Activated effector memory CD4-positive, alpha-beta T cell treated with anti-CD3 and anti-CD28 coated beads, Interleukin-2, amount 50 U/mL, for 16 hours (primary cell): ENCODE measurements at regions not wholly inside any gene's neighbourhood (a gene's known extent, or its start where the extent isn't known, plus 50 kb on each side); places are given as distances from the start of the nearest gene placed in this dataset.

Experiments
- DNase-seq: peaks from one replicate; pipeline ENCODE4 v3.0.0-alpha.2; 2020

DNA sequence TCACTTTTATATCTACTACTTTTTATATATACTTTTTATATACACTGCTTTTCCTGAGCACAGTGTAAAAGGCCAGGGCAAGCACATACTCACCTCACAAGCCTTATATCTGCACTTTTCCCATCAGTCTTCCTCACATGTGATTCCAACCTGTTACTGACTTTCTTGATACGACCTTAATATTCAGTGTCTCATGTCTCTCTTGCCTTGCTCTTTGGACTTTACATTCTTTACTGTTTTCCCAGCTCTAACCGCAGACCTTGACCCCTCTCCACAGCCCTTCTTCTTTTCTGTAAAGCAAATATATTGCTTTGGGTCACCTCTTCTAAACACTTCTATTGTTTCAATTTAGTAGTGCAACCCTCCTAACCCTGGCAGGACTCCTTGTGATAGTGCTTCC, 353.1 kb upstream of the ANO5 start:
- DNase-seq: no peak

DNA sequence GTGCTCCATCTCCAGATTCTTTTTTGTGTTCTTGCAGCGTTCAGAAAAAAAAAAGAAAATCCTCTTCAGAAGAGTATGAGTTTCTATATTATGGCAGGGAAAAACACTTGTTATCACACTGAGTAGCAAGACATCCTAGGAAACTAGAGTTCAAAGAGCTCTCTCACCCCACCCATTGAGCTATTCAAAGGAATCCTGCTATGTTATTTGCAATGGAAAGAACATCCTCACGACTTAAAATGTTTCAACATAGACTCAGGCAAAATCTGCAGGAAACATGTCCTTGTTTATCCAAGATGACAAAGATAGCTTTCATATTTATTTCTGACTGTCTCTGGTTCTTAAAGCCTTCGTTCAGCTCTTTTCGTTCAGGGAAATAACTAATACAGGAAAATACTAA, 331.6 kb upstream of the ANO5 start:
- no peak for DNase-seq

DNA sequence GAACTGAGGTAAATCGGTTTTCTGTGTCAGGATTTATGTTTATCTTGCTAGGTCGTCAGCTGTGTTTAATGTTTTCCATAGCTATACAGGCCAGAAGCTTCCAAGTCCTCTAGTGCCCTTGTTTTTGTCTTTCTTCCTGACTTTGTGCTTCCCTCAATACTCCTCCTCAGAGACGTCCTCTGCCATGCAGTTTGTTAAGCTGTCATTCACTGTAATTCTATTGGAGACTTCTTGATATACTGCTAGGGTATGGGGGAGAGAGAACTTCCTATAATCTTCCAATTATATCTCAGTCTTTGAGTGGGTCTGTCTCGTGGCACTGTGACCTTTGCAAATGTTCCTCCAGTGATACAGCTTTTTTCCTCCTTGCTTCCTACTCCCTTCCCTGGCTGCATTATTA, 327.3 kb upstream of the ANO5 start:
- no peak for DNase-seq

DNA sequence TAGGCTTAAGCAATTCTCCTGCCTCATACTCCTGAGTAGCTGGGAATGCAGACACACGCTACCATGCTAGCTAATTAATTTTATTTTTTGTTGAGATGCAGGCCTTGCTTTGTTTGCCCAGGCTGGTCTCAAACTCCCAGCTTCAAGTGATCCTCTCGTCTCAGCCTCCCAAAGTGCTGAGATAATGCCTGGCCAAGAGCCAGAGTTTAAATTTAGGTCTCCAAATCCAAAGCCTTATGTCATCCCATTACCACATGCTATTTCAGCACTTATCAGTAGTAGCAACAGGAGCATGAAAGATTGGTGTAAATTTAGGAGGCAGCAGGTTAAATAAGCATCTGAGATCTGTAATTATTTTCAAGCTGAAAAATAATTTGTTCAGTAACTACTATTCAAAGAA, 326.1 kb upstream of the ANO5 start:
- DNase-seq: no peak

DNA sequence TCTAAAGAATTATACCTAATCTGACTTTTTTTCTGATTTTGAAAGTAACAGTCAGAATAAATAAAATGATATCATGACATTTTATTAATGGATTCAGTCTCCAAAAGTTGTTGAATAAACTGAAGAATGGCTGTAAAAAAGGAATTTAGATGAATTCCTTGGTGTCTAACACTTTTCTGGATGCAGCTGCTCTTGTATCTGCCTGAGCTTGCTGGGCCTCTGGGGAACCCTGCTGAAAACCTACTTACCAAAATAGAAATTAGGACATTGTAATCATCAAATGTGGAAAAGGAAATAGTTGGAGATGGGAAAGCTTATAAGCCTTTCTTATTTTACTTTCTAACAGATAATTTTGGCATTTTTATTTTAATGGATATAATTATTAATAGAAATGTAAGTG, 315.7 kb upstream of the ANO5 start:
- DNase-seq: no peak

DNA sequence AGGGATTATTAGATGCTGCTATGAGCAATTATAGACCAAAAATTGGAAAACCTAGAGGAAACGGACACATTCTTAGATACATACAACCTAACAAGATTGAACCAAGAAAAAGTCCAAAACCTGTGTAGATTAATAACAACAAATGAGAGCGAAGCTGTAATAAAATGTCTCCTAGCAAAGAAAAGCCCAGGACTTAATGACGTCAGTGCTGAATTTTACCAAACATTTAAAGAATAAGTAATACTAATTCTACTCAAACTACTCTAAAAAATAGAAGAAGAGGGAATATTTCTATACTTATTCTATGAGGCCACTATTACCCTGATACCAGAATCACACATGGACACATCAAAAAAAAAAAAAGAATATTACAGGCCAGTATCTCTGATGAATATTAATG, 309.5 kb upstream of the ANO5 start:
- no peak for DNase-seq

DNA sequence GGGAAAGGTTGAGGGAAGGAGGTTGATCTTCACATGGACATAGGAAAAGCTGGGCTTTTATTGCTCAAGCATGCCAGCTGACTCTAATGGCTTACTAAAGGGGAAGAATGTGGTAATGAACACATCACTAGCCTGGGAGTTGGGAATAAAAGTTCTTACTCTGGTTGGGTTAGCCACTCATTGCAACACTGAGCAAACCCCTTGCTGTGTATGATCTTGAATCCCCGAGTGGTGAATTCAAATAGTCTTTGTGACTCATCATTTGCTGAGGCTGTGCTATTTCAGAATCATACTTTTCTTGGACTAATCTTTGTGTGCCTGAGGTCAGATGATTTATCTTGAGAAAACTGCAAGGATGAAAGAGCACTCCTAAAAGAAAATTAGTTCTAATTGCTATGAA, 304.1 kb upstream of the ANO5 start:
- DNase-seq: no peak

DNA sequence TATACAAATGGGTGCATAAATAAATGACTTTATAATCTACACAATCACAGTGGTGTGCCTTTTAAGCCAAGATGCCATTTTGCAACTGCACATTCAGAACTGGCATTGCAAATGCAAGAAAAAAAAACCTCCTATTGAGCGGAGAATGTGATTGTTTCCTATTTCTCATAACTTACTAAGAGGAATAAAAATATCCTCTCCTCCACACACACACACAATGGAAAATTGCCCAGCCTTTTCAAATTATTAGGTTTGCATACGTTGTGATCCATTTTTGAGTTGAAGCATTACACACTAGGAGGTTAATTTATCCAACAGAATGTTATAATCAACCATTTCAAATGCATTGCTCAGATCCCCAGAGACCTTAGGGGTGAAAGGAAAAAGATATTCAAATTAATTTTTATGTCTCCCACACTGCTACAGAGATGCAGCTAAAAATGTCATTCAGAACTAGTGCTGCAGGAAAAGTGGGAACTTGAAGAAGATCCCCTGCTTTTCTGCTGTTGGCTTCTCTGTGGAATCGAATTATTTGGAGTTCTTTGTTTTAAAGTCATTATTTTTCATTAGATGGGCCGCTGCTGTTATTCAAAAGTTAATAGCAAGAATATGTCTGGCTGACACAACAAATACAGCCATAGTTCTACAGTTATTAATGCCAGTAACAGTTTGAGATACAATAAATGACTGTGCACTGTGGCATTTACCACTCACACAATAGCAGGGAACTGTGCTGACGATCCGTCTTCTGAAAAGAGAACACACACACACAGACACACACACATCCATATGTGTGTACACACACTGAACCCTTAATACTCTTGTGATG, 299.9 kb upstream of the ANO5 start:
- no peak for DNase-seq

DNA sequence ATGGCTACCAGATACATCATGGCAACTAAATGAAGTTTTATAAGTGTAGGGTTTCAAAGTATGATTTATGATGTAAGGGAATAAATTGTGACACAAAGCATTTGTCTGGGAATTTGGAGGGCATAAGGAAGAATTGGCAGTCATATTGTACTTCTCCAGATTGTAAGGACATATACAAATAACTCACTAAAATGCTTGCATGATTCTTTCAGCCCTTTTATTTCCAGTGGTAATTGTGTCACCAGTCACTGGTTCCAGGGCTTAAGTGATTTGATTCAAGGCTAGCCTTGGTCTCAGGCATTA, 299.4 kb upstream of the ANO5 start:
- no peak for DNase-seq

DNA sequence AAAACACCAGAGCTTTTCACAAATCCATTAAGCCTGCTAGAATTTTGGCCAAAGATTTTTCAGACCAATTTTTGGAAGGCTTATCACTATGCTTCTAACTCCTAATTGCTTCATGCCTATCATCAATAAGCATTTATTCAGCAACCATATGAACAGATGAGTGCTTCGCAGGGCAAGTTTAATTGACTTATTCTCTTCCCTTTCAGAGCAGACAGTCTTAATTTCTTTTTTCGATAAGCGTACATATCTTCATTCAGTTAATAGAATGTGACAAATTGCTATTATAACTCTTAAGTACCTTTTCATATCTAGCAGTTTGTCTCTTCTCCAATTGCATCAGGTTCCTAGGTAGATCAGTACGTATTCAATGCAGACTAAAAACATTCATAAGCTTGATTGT, 298.4 kb upstream of the ANO5 start:
- no peak for DNase-seq

DNA sequence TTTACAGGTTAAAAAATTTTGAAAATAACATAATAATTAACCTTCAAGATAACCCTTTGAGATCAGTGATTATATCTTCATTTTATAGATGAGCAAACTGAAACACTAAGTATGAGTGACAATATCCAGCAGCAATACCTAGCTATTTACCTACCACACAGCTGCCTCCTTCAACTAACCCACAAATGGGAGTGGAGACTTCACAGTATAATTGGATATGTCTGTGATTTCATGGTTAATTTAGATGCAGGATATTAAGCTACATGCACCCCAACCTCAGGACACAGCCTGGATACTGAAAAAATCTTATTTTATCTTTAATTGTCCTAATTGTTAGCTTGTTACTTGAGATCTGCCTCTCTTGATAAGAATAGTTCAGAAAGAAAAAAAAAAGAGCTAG, 297.2 kb upstream of the ANO5 start:
- no peak for DNase-seq

DNA sequence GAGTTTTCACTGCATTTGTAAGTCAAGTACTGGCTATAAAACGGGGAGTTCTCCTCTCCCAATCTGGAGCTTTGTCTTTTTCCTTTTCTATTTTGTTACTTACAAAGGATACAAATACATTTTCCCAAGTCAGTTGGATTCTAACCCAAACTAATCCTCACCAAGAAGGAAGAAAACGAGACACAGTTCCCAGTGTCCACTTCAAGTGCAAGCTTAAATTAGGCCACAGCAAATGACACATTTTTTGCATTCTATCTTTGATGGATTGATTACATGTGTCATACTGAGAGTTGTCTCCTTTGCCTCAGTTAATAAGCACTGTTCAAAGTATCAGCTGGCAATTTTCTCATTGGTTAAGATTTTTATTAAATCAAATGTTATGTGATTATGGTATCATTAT, 296.7 kb upstream of the ANO5 start:
- DNase-seq: no peak

DNA sequence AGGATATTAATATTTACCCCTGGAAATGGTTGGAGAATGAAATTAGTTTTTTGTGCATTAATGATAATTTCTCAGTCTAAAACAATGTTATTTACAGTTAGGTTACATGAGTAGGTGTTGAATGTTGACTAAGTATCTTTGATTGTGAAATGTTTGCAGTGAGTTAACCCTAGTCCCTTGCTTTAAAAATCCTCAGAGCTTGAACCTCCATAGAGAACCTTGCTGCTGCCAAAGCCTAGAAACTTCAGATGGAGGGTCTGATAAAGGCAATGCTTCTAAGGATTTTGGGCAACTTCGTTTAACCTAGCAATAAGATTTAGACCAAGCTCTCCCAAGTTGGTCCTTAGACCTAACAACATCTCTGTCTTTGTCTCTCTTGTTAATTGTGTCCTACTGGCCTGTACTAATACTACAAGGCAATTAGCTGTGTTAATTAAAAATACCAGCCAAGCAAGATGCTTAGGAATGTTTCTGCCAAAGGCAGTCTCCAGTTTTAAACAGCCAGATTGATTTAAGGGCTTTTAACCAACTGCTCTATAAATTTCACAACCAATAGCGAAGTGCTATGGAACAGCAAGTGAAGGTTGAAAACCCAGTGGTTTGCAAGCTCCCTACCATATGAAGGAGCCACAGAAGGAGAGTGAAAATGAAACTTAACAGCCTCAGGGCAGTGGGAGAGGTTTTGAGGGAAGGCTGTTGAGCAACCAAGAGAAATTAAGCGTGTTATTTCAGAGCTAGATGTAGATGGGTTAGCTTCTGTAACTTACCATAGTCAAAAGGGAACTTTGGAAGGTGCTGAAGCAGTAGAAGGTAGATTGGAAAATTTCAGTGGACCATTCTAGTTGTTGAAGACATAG, 295.9 kb upstream of the ANO5 start:
- DNase-seq: no peak

DNA sequence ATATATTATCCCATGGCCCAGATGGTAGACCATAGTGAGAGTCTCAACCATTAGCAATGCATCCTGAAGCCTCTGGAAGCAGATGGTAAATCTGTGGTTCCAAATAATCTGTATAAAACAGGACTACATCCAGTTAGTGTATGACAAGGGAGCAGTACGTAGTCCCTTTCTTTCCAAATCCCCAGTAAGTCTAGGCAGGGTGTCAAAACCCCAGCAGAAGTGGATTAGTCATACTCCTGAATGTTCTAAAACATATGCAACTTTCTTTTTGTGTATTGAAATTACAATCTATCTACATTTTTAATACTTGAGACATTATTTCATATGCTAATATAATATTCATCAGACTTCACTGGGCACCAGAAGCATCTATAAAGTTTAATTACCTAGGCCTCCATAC, 295.1 kb upstream of the ANO5 start:
- DNase-seq: no peak

DNA sequence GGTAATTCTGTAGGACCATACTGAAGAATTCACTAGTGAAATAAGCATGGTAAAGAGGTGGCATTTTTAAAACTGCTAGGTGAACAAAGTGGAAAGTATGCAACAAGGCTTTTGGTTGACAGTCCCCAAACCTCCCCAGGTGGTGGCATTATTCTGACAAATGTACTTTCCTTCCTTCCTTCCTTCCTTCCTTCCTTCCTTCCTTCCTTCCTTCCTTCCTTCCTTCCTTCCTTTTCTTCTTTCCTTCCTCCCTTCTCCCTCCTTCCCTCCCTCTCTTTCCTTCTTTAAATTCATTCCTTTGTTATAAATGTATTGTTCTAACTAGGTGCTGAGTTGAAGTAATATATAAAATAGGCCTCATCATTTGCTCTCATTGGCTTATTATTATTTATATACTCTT, 284.7 kb upstream of the ANO5 start:
- no peak for DNase-seq

DNA sequence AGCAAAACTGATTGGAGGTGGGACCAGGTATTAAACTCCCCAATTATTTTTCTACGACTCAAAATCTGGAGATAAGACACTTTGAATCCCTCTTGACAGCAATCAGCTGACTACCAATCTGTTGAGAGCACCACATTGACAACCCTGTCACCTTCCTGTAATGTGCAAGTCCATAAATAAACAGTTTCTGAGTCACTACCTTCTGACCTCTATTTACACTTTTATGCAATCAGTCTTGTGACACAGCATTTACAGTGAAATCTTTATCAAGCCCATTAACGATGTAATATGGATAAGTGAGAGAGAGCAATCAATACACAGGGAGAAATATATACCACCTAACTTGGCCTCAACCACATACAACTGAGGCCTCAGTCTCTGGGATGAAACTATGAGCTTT, 283.7 kb upstream of the ANO5 start:
- no peak for DNase-seq

DNA sequence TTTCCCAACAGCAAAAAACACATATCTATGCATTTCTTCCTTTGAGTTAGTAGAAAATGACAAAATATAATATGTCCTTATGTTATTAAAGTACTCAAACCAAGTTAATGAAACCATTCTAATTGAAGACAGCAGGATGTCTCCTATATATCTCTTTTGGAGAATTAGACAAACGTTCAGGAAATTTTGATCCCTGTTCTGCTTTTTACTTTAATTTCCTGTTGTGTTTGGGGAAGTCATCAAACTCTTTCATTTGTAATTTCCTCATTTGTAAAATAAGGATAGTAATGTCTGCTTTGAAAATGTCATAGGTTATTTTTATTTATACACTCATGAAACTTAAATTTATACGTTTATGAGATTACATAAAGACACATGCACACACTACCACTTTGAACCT, 281.8 kb upstream of the ANO5 start:
- DNase-seq: no peak

DNA sequence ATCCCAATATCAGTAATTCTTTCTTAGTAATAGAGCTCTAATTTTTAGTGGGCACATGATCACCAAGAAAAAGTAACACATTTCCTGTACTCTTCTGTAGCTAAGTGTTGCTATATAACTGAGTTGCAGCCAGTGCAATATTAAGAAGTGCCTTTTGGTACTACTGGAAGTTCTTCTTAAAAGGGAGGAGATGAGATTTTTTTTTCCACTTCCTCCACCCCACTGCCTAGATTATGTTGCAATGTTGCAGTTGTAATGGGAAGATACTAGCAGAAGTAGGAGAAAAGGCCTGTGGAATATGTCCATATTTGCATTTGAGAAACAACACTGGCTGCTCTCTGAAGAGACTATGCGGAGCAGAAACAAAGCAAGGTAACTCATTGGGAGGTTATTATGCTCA, 280.6 kb upstream of the ANO5 start:
- no peak for DNase-seq

DNA sequence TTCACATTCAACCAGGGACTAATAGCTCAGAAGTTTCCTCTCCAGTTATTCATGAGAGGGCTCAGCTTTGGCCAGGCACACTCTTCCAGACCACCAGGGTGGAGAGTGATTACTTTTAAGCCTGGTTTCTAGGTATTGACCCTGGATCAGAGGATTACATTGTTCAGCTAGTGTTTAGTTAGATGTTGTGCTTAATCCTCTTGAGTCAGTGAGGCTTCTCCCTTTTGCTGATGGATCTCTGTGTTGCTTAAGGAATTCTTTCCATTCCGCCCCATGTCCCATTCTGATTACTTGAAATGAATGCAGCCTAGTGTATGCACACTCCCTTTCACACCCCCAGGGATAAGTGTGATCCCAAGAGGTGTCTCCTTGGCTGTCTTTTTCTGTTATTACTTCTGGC, 271.7 kb upstream of the ANO5 start:
- no peak for DNase-seq

DNA sequence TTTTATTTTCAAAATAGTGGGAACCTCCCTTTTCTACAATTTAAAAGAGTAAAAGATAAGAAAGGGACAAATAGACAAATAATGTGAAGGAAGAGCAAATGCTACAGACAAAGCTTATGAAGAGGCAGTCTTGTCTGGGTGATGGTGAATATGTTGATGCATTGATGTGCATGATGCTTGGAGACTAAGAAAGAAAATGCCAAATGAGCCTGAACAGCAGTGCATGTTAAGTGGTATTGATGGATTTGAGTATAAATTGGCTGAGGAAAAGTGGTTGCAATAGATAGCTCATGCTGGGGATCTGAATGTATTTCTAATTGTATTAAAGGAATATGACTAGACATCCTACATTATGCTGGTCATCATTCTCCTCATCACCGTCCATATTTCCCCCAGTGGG, 268.6 kb upstream of the ANO5 start:
- DNase-seq: no peak

DNA sequence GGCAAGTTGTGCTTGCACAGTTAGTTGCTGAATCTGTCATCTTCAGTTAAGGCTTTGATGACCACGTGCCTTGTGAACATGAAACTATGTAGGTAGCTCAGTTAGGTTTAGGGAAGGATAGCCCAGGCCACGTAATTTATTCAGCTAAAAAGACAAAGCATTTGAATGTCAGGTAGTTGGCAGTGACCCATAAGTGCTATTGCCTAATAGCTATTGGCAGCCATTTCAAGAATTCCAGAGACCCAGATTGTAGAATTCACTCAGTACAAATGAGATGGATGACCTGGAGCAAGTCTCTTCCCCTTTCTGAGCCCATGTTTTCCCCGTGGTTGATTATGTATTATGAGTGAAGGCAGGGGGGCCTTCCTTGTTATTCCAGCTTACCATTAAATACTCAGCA, 265.3 kb upstream of the ANO5 start:
- no peak for DNase-seq

DNA sequence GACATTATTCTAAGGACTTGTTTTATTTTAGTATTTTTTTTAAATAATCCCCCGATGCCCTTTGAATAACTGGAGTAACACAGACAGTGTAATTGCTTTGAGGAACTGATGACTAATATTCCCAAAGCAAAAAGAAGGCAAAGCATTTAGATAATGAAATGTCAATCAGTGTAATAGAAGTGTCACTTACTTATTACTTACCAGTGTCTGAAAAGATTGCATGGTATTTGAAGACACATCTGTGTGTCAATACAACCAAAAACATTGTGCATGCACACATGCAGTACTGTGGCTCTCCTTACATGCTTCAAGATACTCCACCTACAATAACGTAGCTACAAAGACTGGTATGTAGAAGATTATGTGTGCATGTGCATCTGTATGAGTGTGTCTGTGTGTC, 264.0 kb upstream of the ANO5 start:
- no peak for DNase-seq

DNA sequence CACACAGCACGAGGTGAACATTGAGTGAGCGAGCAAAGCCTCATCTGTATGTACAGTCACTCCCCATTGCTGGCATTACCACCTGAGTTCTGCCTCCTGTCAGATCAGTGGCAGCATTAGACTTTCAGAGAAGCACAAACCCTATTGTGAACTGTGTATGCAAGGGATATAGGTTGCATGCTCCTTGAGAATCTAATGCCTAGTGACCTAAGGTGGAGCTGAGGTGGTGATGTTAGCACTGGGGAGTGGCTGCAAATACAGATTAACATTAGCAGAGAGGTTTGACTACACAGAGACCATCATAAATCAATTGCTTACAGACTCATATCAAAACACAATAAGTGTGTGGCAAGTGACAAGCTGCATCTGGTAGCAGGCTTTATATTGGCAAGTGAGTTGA, 262.5 kb upstream of the ANO5 start:
- DNase-seq: no peak

DNA sequence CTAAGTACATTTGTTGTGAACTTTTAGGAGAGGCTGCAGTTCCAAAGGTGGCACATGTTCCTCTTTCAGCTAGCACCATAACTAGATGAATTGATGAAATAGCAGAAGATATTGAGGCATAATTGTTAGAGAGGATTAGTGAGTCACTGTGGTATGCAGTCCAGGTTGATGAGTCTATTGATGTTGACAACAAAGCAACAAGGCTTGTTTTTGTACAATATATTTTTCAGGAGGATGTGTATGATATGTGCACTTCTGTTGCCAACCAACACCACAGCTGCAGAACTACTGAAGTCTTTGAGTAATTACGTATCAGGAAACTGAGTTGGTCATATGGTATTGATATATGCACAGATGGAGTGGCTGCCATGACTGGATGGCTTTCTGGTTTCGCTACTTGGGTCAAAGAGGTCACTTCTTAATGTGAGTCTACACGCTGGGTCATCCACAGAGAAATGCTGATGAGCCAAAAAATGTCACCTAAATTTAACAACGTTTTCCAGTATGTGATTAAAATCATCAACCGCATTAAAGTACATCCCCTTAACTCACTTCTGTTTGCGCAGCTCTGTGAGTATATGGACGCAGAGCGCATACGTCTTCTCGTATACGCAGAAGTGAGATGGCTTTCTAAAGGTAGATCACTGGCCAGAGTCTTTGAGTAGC, 261.3 kb upstream of the ANO5 start:
- DNase-seq: no peak
